VCaP (cell line): ENCODE measurements at regions not wholly inside any gene's neighbourhood (a gene's known extent, or its start where the extent isn't known, plus 50 kb on each side); places are given as distances from the start of the nearest gene placed in this dataset.

Experiments
- H3K27ac ChIP-seq: fragments of 450-650 bp; 2 replicates; pipeline ENCODE4 v1.5.1; 2017
- CTCF ChIP-seq: fragments of 450-650 bp; conservative IDR thresholded peaks from 2 replicates; pipeline ENCODE4 v1.5.1; 2017; ENCODE audit warnings: mild to moderate bottlenecking, moderate library complexity

GRCh38 chr1:181142096-181142958, 53.8 kb downstream of the IER5 start:
- peak; percentile 92 for TF ChIP-seq CTCF
- H3K27ac ChIP-seq, result no peak overlapping the region

- H3K27ac ChIP-seq, result no peak overlapping the region
Measured at GRCh38 chr1:181143102-181143859, 54.8 kb downstream of the IER5 start.

GRCh38 chr1:181144238-181144637, 55.7 kb downstream of the IER5 start:
- no peak for TF ChIP-seq CTCF
- no peak overlapping the region for H3K27ac ChIP-seq

More at GRCh38 chr1:181143102-181143859, 54.8 kb downstream of the IER5 start:
- no peak for TF ChIP-seq CTCF

- no peak for TF ChIP-seq CTCF
- no peak overlapping the region for H3K27ac ChIP-seq
Measured at GRCh38 chr1:181148636-181149035, 60.1 kb downstream of the IER5 start.

GRCh38 chr1:181149326-181150125, 61.0 kb downstream of the IER5 start:
- no peak for TF ChIP-seq CTCF
- H3K27ac ChIP-seq, result no peak overlapping the region

GRCh38 chr1:181150273-181150672, 61.8 kb downstream of the IER5 start:
- TF ChIP-seq CTCF, result no peak
- no peak overlapping the region for H3K27ac ChIP-seq

- no peak overlapping the region for H3K27ac ChIP-seq
Measured at GRCh38 chr1:181150842-181151241, 62.3 kb downstream of the IER5 start.

More at GRCh38 chr1:181150842-181151241, 62.3 kb downstream of the IER5 start:
- no peak for TF ChIP-seq CTCF
